ENCODE measurements at regions not wholly inside any gene's neighbourhood (a gene's known extent, or its start where the extent isn't known, plus 50 kb on each side); places are given as distances from the start of the nearest gene placed in this dataset.
A peak's percentile ranks its signal among the peaks of the same experiment; 100 is the strongest.

DNA sequence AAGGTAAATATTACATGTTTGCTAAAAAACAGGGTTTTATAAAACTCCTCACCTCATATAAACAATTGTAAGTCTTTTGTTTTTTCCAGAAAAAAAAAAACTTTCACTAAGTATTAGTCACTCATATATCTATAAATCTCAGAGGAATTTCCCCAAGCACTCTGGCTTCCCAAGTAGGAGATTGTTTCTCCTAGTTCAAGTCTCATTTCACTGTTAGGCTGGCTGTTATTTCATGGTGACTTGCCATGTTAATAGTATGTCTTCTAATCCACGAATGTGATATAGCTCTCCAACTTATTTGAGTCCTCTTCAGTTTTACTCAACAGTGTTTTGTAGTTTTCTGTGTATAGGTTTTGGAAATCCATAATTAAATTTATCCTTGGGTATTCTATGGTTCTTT is 61.6 kb downstream of the CAPZA3 start:
- no peak overlapping the region for H2AFZ ChIP-seq (ENCODE audit: low read length)
- no peaks in the 10 kb centered on the region for H3K9me2 ChIP-seq (replicated peaks; ENCODE audit: low read length)
- ChIA-PET CTCF (no interaction called here), POLR2A (ENCODE audit: unreplicated experiment) (no interaction called here)
- H3K27ac ChIP-seq (ENCODE audit: low read length), result no peak overlapping the region
- H3K79me2 ChIP-seq (ENCODE audit: low read length), result no peaks in the 10 kb centered on the region
- H3F3A ChIP-seq (ENCODE audit: low read length, unreplicated experiment), result no peaks in the 10 kb centered on the region
- H3K4me2 ChIP-seq (ENCODE audit: low read length), result no peak overlapping the region
- BruUV-seq (replicated peaks), result no TSS peak
- H3K9ac ChIP-seq (ENCODE audit: low read length), result no peak overlapping the region
- H3K9me3 ChIP-seq (ENCODE audit: low read length), result no peaks in the 10 kb centered on the region
- no peaks in the 10 kb centered on the region for H3K36me3 ChIP-seq (ENCODE audit: low read depth, low read length)
- TF ChIP-seq, protein P1, sequence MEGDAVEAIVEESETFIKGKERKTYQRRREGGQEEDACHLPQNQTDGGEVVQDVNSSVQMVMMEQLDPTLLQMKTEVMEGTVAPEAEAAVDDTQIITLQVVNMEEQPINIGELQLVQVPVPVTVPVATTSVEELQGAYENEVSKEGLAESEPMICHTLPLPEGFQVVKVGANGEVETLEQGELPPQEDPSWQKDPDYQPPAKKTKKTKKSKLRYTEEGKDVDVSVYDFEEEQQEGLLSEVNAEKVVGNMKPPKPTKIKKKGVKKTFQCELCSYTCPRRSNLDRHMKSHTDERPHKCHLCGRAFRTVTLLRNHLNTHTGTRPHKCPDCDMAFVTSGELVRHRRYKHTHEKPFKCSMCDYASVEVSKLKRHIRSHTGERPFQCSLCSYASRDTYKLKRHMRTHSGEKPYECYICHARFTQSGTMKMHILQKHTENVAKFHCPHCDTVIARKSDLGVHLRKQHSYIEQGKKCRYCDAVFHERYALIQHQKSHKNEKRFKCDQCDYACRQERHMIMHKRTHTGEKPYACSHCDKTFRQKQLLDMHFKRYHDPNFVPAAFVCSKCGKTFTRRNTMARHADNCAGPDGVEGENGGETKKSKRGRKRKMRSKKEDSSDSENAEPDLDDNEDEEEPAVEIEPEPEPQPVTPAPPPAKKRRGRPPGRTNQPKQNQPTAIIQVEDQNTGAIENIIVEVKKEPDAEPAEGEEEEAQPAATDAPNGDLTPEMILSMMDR (conservative IDR thresholded peaks at IDR 0.05; ENCODE audit: low read depth, low read length), result no peak
- TF ChIP-seq EZH2phosphoT487 (IDR thresholded peaks at IDR 0.05; ENCODE audit: borderline replicate concordance, low read length), result no peak
- TF ChIP-seq EZH2 (IDR thresholded peaks at IDR 0.05; ENCODE audit: low read length, unreplicated experiment), result no peak
- DNase-seq (peak; percentile 11), ATAC-seq (peak; percentile 29; the same call in 1 of the 2 replicates)
- H4K20me1 ChIP-seq (ENCODE audit: low read length), result no peaks in the 10 kb centered on the region
- no peaks in the 10 kb centered on the region for H3K4me1 ChIP-seq (ENCODE audit: insufficient read depth, low read length)
- H3K27me3 ChIP-seq (ENCODE audit: low read length), result no peaks in the 10 kb centered on the region
- intact Hi-C loops (cut with micrococcal nuclease), result no loop called here
- no peak overlapping the region for H3K4me3 ChIP-seq (ENCODE audit: low read length)

GRCh38 chr12:18805516-18806248 is 67.8 kb downstream of the CAPZA3 start:
- Histone ChIP-seq H3K36me3 (ENCODE audit: low read depth, low read length) (no peaks in the 10 kb centered on the region), H3K9ac (ENCODE audit: low read length) (no peak overlapping the region), H3K4me3 (ENCODE audit: low read length) (no peak overlapping the region), H2AFZ (ENCODE audit: low read length) (no peak overlapping the region), H4K20me1 (ENCODE audit: low read length) (no peaks in the 10 kb centered on the region), H3F3A (ENCODE audit: low read length, unreplicated experiment) (no peaks in the 10 kb centered on the region), H3K4me1 (ENCODE audit: insufficient read depth, low read length) (no peaks in the 10 kb centered on the region), H3K9me2 (replicated peaks; ENCODE audit: low read length) (no peaks in the 10 kb centered on the region), H3K4me2 (ENCODE audit: low read length) (no peak overlapping the region), H3K79me2 (ENCODE audit: low read length) (no peaks in the 10 kb centered on the region), H3K27ac (ENCODE audit: low read length) (no peak overlapping the region), H3K9me3 (ENCODE audit: low read length) (no peaks in the 10 kb centered on the region), H3K27me3 (ENCODE audit: low read length) (no peaks in the 10 kb centered on the region)
- BruUV-seq (replicated peaks), result no TSS peak
- intact Hi-C loops (cut with micrococcal nuclease), result no loop called here
- DNase-seq (no peak), ATAC-seq (no peak)
- TF ChIP-seq, protein P1 (conservative IDR thresholded peaks at IDR 0.05; ENCODE audit: low read depth, low read length), result 0 out of 2 replicates have a peak, but pooled peaks have one; percentile 25
- TF ChIP-seq EZH2phosphoT487 (IDR thresholded peaks at IDR 0.05; ENCODE audit: borderline replicate concordance, low read length), result no peak
- POLR2A ChIA-PET (ENCODE audit: unreplicated experiment), result no interaction called here
- CTCF ChIA-PET, result interaction anchor here (0.6 kb wide), 1 partner anchor 352 kb away, joined by 3 read pairs; no protein-coding TSS in a partner anchor

DNA sequence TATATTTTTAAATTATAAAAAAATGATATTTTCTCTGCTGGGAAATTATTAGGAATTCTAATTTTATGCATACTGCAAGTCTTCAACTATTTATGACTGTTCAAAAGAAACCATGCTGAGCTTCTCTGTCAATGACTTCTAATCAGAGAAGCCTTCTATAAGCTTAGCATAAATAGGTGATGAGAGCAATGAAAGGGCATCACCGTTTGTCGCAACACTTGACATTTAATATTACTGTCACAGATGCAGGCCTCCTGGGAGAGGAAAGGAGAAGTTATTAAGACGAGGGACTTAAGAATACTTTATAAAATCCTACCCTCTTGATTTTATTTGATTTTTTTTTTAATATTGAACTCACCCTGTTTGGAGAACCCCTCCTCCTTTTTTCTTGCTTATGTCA is 69.8 kb downstream of the CAPZA3 start:
- Histone ChIP-seq H3K9me3 (ENCODE audit: low read length) (no peaks in the 10 kb centered on the region), H3K27me3 (ENCODE audit: low read length) (no peaks in the 10 kb centered on the region), H3K79me2 (ENCODE audit: low read length) (no peaks in the 10 kb centered on the region), H3K9ac (ENCODE audit: low read length) (no peak overlapping the region), H3F3A (ENCODE audit: low read length, unreplicated experiment) (no peaks in the 10 kb centered on the region), H3K27ac (ENCODE audit: low read length) (no peak overlapping the region), H3K4me2 (ENCODE audit: low read length) (no peak overlapping the region), H4K20me1 (ENCODE audit: low read length) (no peaks in the 10 kb centered on the region), H3K4me1 (ENCODE audit: insufficient read depth, low read length) (no peaks in the 10 kb centered on the region), H3K36me3 (ENCODE audit: low read depth, low read length) (no peaks in the 10 kb centered on the region), H3K4me3 (ENCODE audit: low read length) (no peak overlapping the region), H2AFZ (ENCODE audit: low read length) (no peak overlapping the region), H3K9me2 (replicated peaks; ENCODE audit: low read length) (no peaks in the 10 kb centered on the region)
- BruUV-seq (replicated peaks), result no TSS peak
- ChIA-PET POLR2A (ENCODE audit: unreplicated experiment) (no interaction called here), CTCF (no interaction called here)
- intact Hi-C loops (cut with micrococcal nuclease), result no loop called here
- no peak for DNase-seq
- no peak for TF ChIP-seq EZH2 (IDR thresholded peaks at IDR 0.05; ENCODE audit: low read length, unreplicated experiment)
- TF ChIP-seq EZH2phosphoT487 (IDR thresholded peaks at IDR 0.05; ENCODE audit: borderline replicate concordance, low read length), result no peak
- TF ChIP-seq, protein P1 (conservative IDR thresholded peaks at IDR 0.05; ENCODE audit: low read depth, low read length), result no peak
- ATAC-seq, result no peak

All from PC-3 (cell line).